ENCODE measurements at regions not wholly inside any gene's neighbourhood (a gene's known extent, or its start where the extent isn't known, plus 50 kb on each side); places are given as distances from the start of the nearest gene placed in this dataset.

- H3K4ac ChIP-seq (replicated peaks; ENCODE audit: insufficient read length, low read depth, low read length): no peak overlapping the region
- no peak overlapping the region for H3K18ac ChIP-seq (ENCODE audit: extremely low read depth, low read length)
- no peak overlapping the region for H3K4me2 ChIP-seq (ENCODE audit: insufficient read depth in 1 of 2, low read depth in 2 of 2, low read length in 2 of 2)
- H2AFZ ChIP-seq (ENCODE audit: low read length): no peak overlapping the region
- no peak overlapping the region for H3K9ac ChIP-seq (replicated peaks in 1 of 4; ENCODE audit: extremely low read depth in 1 of 4, low read depth in 3 of 4, low read length in 3 of 4)
- no peak overlapping the region for H3K14ac ChIP-seq (ENCODE audit: insufficient read length)
- no peaks in the 10 kb centered on the region for H4K20me1 ChIP-seq (replicated peaks in 1 of 2; ENCODE audit: control insufficient read depth in 1 of 2, insufficient read depth in 2 of 2, low read length in 2 of 2)
- no peak overlapping the region for H2BK15ac ChIP-seq (ENCODE audit: low read length)
- H4K8ac ChIP-seq (ENCODE audit: extremely low read depth, insufficient read depth, low read length): no peak overlapping the region
- no peak overlapping the region for H2BK20ac ChIP-seq (ENCODE audit: low read length)
- H3K56ac ChIP-seq (replicated peaks; ENCODE audit: insufficient read length, low read depth, low read length): no peak overlapping the region
- no peak overlapping the region for H3K27ac ChIP-seq (ENCODE audit: low read depth, low read length)
- no peak overlapping the region for H2BK12ac ChIP-seq (ENCODE audit: low read depth, low read length)
- H2BK120ac ChIP-seq (replicated peaks; ENCODE audit: low read depth, low read length): no peak overlapping the region
- H3K23me2 ChIP-seq (ENCODE audit: low read depth, low read length): no peaks in the 10 kb centered on the region
- ChIA-PET CTCF (ENCODE audit: partially characterized antibody) (interaction anchor here (0.7 to 1.0 kb wide), 3 partner anchors 10 to 301 kb away, joined by 3 to 4 read pairs (median 3); no protein-coding TSS in a partner anchor), POLR2A (ENCODE audit: partially characterized antibody) (no interaction called here)
- no peak overlapping the region for H4K91ac ChIP-seq (replicated peaks; ENCODE audit: insufficient read length, low read length)
- H3K9me3 ChIP-seq (ENCODE audit: insufficient read depth in 2 of 2, low read depth in 1 of 2, low read length in 1 of 2): no peaks in the 10 kb centered on the region
- H3K4me3 ChIP-seq (ENCODE audit: extremely low read depth in 1 of 4, insufficient read depth in 2 of 4, low read depth in 3 of 4, low read length in 4 of 4): no peak overlapping the region
- H4K5ac ChIP-seq (ENCODE audit: insufficient read length, low read depth, low read length): no peak overlapping the region
- no peaks in the 10 kb centered on the region for H3K79me2 ChIP-seq (ENCODE audit: control insufficient read depth in 1 of 2, insufficient read depth in 2 of 2, low read length in 2 of 2)
- no peak overlapping the region for H2AK5ac ChIP-seq (ENCODE audit: low read depth, low read length)
- no peaks in the 10 kb centered on the region for H3K36me3 ChIP-seq (ENCODE audit: control insufficient read depth in 2 of 4, insufficient read depth in 4 of 4, low read length in 3 of 4)
- H3K27me3 ChIP-seq (replicated peaks in 1 of 4; ENCODE audit: control insufficient read depth in 3 of 4, extremely low read depth in 1 of 4, insufficient read depth in 3 of 4, low read length in 3 of 4): no peaks in the 10 kb centered on the region
- no peaks in the 10 kb centered on the region for H3K79me1 ChIP-seq (ENCODE audit: low read depth, low read length)
- H3K4me1 ChIP-seq (replicated peaks in 1 of 4; ENCODE audit: control insufficient read depth in 3 of 4, insufficient read depth in 4 of 4, low read length in 3 of 4): no peaks in the 10 kb centered on the region
- no peak for FAIRE-seq
- WGBS, 2 experiments (ENCODE audit: extremely low coverage in 1 of 2, insufficient coverage in 1 of 2, insufficient read length in 1 of 2, insufficient replicate concordance in 2 of 2, low coverage in 1 of 2, low lambda C conversion rate in 2 of 2, missing lambda C conversion rate in 1 of 2): 93% methylated on average over 2 of the region's 2 CpGs; no CpG with 5 or more reads in 1 of the 2 experiments
- no peak overlapping the region for H3K23ac ChIP-seq (ENCODE audit: insufficient read length)
- DNase-seq (ENCODE audit: low read depth in 1 of 2, low spot score in 2 of 2): no peak
- H2BK5ac ChIP-seq (ENCODE audit: low read depth, low read length): no peak overlapping the region
- TF ChIP-seq SP4 (IDR thresholded peaks at IDR 0.05; ENCODE audit: low read length): no peak
- TF ChIP-seq SRF (IDR thresholded peaks at IDR 0.05; ENCODE audit: low read depth, low read length): no peak
- TF ChIP-seq ATF3 (IDR thresholded peaks at IDR 0.05; ENCODE audit: insufficient read depth, low read depth, low read length): no peak
- no peak for TF ChIP-seq KDM5A (IDR thresholded peaks at IDR 0.05; ENCODE audit: low read length)
- no peak for TF ChIP-seq TAF1 (IDR thresholded peaks at IDR 0.05; ENCODE audit: low read depth, low read length)
- TF ChIP-seq CTBP2 (IDR thresholded peaks at IDR 0.05; ENCODE audit: borderline replicate concordance, insufficient read depth, insufficient read length, low read length): no peak
- TF ChIP-seq YY1 (IDR thresholded peaks at IDR 0.05; ENCODE audit: low read depth, low read length): no peak
- TF ChIP-seq TEAD4 (IDR thresholded peaks at IDR 0.05; ENCODE audit: low read depth, low read length): no peak
- TF ChIP-seq ZNF274 (IDR thresholded peaks at IDR 0.05; ENCODE audit: borderline replicate concordance, extremely low read depth, low read length): no peak
- TF ChIP-seq E2F6 (IDR thresholded peaks at IDR 0.05): no peak
- no peak for TF ChIP-seq EGR1 (IDR thresholded peaks at IDR 0.05; ENCODE audit: borderline replicate concordance, low read depth, low read length)
- no peak for TF ChIP-seq PHF8 (conservative IDR thresholded peaks at IDR 0.05; ENCODE audit: low read depth, low read length)
- no peak for TF ChIP-seq SUZ12 (IDR thresholded peaks at IDR 0.05; ENCODE audit: low read length)
- no peak for TF ChIP-seq EP300 (IDR thresholded peaks at IDR 0.05; ENCODE audit: borderline replicate concordance in 1 of 2, low read depth in 2 of 2, low read length in 2 of 2)
Measured at GRCh38 chr4:111933703-111934102, 211.6 kb upstream of the FAM241A start.
